Activated T-cell treated with anti-CD3 and anti-CD28 coated beads, Interleukin-2, amount 50 U/mL, for 72 hours (primary cell): ENCODE measurements at regions not wholly inside any gene's neighbourhood (a gene's known extent, or its start where the extent isn't known, plus 50 kb on each side); places are given as distances from the start of the nearest gene placed in this dataset.

Experiments
- ATAC-seq, 2 donors: fragments of 150-1000 bp; cut with Tn5 transposase; replicated peaks in 1 of 2; 2 replicates each; pipeline ENCODE4 v1.10.0; 2021; ENCODE audit warnings: moderate library complexity in 2 of 2, mild to moderate bottlenecking in 1 of 2
- DNase-seq, 2 donors: peaks; one replicate each; pipeline ENCODE4 v3.0.0; 2021 to 2022; ENCODE audit warnings: mixed read lengths in 1 of 2
- H3K27ac Mint-ChIP-seq: one replicate; pipeline ENCODE4 v1.8.0; 2022; ENCODE audit warnings: mild to moderate bottlenecking, moderate library complexity, mixed read lengths
- H3K27me3 Mint-ChIP-seq: one replicate; pipeline ENCODE4 v1.8.0; 2022; ENCODE audit warnings: low read depth, mixed read lengths
- H3K36me3 Mint-ChIP-seq, 2 donors: one replicate each; pipeline ENCODE4 v1.8.0; 2022; ENCODE audit warnings: mixed read lengths in 2 of 2, mild to moderate bottlenecking in 1 of 2; ENCODE audit not compliant: insufficient read depth in 2 of 2
- H3K4me1 Mint-ChIP-seq: one replicate; pipeline ENCODE4 v1.8.0; 2022; ENCODE audit warnings: low read depth, mixed read lengths
- H3K4me3 Mint-ChIP-seq, 2 donors: one replicate each; pipeline ENCODE4 v1.8.0; 2022; ENCODE audit warnings: mild to moderate bottlenecking in 2 of 2, mixed read lengths in 2 of 2, moderate library complexity in 2 of 2
- H3K9me3 Mint-ChIP-seq, 2 donors: one replicate each; pipeline ENCODE4 v1.8.0; 2022; ENCODE audit warnings: mixed read lengths in 2 of 2

DNA sequence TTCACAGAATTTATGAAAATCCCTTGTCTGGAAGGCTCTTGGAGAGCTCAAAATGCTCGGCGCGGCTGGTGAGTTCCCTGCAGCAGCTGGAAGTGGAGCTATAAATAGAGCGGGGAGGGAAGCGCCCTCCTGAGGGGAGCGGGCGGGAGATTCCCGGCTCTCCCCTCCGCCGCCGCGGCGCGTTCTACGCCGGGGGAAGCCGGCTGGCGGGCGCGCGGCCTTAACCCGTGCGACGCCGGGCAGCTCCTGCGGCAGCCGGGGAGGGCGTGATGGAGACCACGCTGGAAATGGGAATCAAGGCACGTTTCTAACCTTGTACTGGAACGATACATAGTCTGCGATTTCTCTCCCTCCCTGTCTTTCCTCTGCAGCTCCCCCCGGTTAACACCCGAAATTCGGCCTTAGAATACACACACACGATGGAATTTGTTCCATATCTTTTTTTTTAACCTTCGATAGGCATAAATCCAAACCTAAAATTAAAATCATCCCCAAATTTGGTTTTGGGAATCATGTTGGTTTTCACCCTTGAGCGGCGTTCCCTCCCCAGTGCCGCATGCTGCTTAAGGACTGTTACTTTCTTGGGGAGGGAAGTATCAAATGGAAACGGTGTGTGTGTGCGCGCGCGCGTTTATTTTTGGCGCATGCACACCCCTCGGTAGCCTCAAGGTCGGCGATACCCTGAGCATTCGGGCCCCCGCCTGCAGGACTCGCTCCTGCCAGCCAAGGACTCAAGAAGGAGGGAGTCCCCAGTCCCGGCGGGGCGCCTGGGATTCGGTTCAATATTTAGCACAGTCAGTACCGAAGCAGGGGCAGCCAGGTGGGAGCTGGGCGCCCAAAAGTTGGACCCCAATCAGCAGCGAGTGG, 306.3 kb upstream of the KCNN2 start:
- H3K27ac Mint-ChIP-seq: no peak overlapping the region
- no peaks in the 10 kb centered on the region for H3K9me3 Mint-ChIP-seq
- peaks cover 35% of the 10 kb centered on the region for H3K27me3 Mint-ChIP-seq

DNA sequence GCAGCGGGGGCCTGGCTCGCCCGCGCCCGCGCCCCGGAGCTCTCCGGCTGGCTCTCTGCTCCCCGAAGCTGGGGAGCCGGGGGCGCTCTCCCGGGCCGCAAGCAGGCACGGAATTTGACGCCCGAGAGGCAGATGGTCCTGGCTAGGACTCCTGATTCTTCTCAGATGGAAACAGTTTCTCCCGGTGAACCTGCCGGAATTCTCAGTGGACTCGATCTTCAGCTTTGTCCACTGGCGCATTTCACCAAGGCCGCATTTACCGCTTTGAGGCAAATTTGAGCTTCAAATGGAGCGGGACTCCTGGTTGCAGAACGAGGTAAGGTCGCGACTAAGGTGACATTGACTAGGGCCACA, 305.7 kb upstream of the KCNN2 start:
- Mint-ChIP-seq H3K4me1 (no peaks in the 10 kb centered on the region), H3K27me3 (peaks cover 35% of the 10 kb centered on the region), H3K9me3 (no peaks in the 10 kb centered on the region), H3K27ac (no peak overlapping the region), H3K4me3 (no peak overlapping the region), H3K36me3 (peaks cover 0 to 4% of the 10 kb centered on the region in 2 donors)
- DNase-seq: no peak
- ATAC-seq: no peak

More for the DNA sequence above, 306.3 kb upstream of the KCNN2 start:
- no peaks in the 10 kb centered on the region for H3K4me1 Mint-ChIP-seq
- no peak overlapping the region for H3K4me3 Mint-ChIP-seq
- H3K36me3 Mint-ChIP-seq: peaks cover 0 to 4% of the 10 kb centered on the region in 2 donors
- DNase-seq (no peak), ATAC-seq (no peak)

DNA sequence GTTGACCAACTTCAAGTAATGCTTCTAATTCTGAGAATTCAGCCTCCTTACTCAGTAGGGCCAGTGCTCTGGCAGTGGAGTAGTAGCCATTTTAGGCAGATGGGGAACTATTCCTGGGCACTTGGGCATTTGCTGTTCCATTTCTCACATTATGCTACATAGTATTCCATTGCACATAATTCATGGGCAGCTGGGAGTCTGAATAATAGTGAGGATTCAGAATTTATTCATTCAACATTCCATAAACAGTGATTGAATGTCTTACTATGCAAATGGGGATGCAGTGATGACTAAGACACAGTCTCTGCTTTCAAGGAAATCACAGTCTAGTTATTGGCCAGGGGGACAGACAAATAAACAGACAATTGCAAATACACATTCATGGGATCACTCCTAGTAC, 301.0 kb upstream of the KCNN2 start:
- Mint-ChIP-seq H3K27ac (no peak overlapping the region), H3K4me3 (no peak overlapping the region), H3K4me1 (no peaks in the 10 kb centered on the region), H3K27me3 (peaks cover 15% of the 10 kb centered on the region), H3K9me3 (no peaks in the 10 kb centered on the region), H3K36me3 (peaks cover 0 to 3% of the 10 kb centered on the region in 2 donors)
- ATAC-seq (no peak), DNase-seq (no peak)

DNA sequence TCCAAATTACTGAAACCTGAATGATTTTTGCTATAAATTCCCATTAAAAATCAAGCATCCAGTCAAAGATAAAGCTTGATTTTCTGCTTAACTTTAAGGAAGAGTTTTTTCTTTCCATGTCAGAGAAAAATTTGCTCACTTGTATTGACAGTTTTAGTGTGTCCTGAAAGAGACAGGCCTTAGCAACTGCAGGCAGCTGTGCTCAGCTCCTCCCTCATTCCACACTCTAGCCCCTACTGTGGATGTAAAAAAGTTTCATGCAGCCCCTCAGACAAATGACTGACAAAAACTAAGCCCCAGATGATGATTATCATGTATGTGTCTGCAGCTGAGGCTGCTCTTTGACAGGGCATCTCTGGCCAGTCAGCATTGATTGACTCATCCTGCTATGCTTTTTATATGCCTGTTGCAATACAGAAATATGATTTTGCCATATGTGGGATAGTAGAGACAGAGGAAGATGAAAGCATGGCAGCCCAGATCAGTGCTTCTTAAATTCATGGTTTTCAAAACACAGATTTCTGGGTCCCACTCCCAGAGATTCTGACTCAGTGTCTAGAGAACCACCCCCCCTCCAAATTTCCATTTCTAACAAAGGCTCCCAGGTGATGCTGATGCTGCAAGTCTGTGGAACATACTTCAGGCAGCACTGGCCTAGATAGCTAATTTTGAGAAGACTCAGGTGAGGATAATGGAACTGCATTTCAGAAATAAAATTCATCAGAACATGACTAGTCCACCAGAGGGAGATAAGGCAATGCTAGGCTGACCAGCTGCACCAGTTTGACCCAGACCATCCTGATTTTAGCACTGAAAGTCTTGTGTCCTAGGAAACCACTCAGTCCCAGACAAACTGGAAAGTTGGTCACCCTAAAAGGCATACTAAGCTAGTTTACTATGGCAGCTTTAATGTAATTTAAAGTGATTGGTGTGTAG, 298.7 kb upstream of the KCNN2 start:
- DNase-seq: no peak
- H3K27me3 Mint-ChIP-seq: no peaks in the 10 kb centered on the region
- no peaks in the 10 kb centered on the region for H3K9me3 Mint-ChIP-seq
- no peak for ATAC-seq
- H3K4me1 Mint-ChIP-seq: no peaks in the 10 kb centered on the region
- no peak overlapping the region for H3K27ac Mint-ChIP-seq
- no peak overlapping the region for H3K4me3 Mint-ChIP-seq
- H3K36me3 Mint-ChIP-seq: no peaks in the 10 kb centered on the region

DNA sequence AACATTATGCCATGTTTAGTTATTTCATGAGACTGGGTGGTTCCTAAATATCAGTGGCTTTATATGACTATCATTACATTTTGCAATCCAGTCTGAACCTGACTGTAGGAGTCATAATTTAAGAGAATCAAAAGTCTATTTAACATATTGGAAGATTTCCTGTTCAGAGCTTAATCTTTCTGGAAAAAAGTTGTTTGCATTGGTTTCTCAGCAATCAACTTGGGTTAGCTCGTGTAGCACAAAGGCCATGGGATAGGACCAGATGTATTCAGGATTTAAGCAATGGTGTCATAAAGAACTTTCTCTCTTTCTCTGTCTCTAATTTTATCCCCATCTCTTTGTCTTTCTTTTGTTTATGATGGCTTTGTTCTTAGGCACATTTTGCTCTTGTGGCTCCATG, 296.0 kb upstream of the KCNN2 start:
- H3K4me3 Mint-ChIP-seq: no peak overlapping the region

DNA sequence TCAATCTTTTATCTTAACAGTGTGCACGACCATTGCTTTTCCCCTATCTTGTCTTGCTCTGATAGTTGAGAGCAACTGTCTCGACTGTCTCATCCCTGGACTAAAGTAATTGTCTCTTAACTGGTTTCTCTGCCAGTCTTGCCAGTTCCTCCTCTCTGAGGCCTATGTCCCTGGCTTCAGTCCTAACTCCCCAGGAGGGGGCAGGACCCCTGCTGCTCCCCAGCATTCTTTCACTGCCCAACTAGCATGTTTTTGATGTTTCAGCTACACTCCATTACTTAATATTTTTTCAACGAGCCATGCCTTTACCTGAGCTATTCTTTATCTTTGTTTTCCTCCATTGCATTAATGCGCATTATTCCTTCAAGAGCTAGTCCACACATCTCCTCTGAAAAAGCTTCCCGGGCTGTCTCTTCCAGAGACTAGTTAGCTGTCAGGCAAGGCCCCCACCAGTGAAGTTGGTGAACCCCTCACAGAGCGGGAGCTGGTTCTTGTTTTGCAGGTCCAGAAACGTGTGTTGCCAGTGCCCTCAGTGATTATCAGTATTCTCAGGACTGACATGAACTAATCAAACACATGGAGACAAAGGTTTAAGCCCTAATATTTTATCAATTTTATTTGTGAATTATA, 291.7 kb upstream of the KCNN2 start:
- DNase-seq (no peak), ATAC-seq (no peak)
- Mint-ChIP-seq H3K4me3 (no peak overlapping the region), H3K27me3 (no peaks in the 10 kb centered on the region), H3K4me1 (no peaks in the 10 kb centered on the region), H3K9me3 (no peaks in the 10 kb centered on the region), H3K36me3 (no peaks in the 10 kb centered on the region), H3K27ac (no peak overlapping the region)

More for the DNA sequence above, 296.0 kb upstream of the KCNN2 start:
- no peak for ATAC-seq
- Mint-ChIP-seq H3K27ac (no peak overlapping the region), H3K27me3 (no peaks in the 10 kb centered on the region), H3K9me3 (no peaks in the 10 kb centered on the region), H3K4me1 (no peaks in the 10 kb centered on the region), H3K36me3 (no peaks in the 10 kb centered on the region)
- DNase-seq: no peak

DNA sequence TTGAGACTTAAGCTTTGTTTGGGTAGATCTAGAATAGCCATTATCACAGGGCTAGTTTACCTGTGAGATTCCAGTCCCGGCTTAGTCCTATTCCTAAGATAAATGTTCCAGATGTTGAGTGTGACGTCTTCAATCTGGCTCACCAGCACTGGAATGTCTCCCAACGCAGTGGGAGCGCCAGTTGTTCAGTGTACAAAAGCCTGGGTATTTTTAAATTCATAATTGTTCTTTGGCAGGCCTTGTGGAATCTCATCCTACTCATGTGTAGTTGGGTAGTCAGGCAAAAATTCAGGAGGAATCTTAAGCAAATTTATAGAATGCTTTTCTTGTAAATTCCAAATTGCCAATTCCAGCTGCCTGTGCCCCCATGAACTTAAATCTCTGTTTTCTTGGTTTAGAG, 272.6 kb upstream of the KCNN2 start:
- Mint-ChIP-seq H3K27ac (no peak overlapping the region), H3K4me1 (no peaks in the 10 kb centered on the region), H3K36me3 (peaks cover 2 to 3% of the 10 kb centered on the region in 2 donors), H3K27me3 (no peaks in the 10 kb centered on the region), H3K4me3 (no peak overlapping the region), H3K9me3 (peaks cover 9% of the 10 kb centered on the region in 2 donors)
- DNase-seq (no peak), ATAC-seq (no peak)

DNA sequence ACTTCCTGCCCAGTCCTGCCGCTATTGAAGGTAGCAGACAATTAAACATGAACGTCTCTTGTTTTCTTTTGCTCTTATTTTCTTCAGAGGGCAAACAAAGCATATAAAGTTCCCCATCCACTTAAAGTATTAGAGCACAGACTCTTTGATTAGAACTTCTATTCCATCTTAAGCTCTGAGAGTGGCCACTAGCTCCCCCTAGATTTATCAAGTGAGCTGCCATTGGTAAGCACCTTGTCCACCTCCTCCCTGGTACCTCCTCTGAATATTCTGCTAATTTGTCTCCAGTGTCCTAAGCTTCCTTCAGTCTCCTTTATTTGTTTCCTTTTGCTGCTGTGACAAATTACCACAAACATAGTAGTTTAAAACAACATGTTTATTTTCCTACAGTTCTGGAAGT, 264.3 kb upstream of the KCNN2 start:
- H3K4me3 Mint-ChIP-seq: no peak overlapping the region
- peaks cover 2 to 3% of the 10 kb centered on the region in 2 donors for H3K36me3 Mint-ChIP-seq
- ATAC-seq (no peak), DNase-seq (no peak)
- H3K4me1 Mint-ChIP-seq: no peaks in the 10 kb centered on the region
- no peak overlapping the region for H3K27ac Mint-ChIP-seq
- H3K27me3 Mint-ChIP-seq: no peaks in the 10 kb centered on the region
- peaks cover 9 to 13% of the 10 kb centered on the region in 2 donors for H3K9me3 Mint-ChIP-seq

DNA sequence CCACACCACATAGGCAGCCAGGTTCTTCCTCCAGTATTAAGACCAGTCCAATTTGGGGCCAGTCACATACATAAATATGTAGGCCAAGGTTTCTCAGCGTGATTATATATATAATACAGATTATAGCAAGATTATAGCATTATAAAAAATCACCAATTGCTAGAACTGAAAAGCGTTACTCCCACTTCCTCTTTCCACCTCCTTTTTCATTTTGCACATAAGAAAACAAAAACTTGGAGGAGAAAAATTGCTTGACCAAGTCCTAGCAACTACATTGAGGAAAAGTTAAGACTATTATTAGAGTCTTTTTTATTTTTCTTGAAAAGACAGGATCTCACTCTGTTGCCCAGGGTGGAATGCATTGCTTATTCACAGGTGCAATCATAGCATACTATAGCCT, 262.7 kb upstream of the KCNN2 start:
- Mint-ChIP-seq H3K9me3 (peaks cover 2 to 5% of the 10 kb centered on the region in 2 donors), H3K27me3 (no peaks in the 10 kb centered on the region), H3K36me3 (no peaks in the 10 kb centered on the region), H3K27ac (no peak overlapping the region), H3K4me1 (no peaks in the 10 kb centered on the region), H3K4me3 (no peak overlapping the region)
- DNase-seq: no peak
- ATAC-seq: no peak

DNA sequence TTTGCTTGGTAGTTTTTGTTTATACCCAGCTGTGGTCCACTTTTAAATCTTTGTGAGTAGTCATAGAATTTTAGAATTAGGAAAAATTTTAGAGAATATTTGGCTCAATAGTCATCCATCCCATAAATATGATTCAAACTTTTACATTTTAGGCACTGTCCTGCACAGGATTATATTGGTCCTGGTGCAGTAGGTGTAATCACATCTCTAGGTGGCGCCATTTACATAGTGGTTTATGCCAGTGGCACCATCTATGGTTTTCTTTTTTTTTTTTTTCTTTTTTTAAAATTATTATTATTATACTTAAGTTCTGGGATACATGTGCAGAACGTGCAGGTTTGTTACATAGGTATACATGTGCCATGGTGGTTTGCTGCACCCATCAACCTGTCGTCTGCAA, 260.7 kb upstream of the KCNN2 start:
- Mint-ChIP-seq H3K27me3 (no peaks in the 10 kb centered on the region), H3K36me3 (no peaks in the 10 kb centered on the region), H3K4me3 (no peak overlapping the region), H3K4me1 (no peaks in the 10 kb centered on the region), H3K9me3 (peaks cover 3 to 5% of the 10 kb centered on the region in 2 donors), H3K27ac (no peak overlapping the region)
- DNase-seq: peak; percentile 1 to 2
- no peak for ATAC-seq

DNA sequence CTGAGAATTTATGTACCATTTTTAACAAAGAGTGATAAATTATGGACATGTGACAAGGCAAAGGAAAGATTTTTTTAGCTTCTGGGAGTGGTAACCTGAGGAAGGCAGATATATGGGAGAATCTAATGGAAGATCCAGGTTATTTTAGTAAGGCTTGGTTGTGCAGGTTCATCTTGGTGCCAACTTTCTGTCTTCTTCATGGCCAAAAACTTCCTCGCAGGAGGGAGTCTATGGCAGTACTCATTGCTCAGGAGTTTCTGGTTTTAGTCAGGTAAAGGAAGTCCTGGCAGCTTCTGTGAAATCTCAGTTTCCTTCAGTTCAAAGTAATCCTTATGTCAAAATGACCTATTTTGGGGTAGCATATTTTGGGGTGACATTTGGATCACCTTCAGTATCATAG, 248.3 kb upstream of the KCNN2 start:
- no peak overlapping the region for H3K27ac Mint-ChIP-seq
- H3K27me3 Mint-ChIP-seq: no peaks in the 10 kb centered on the region
- no peaks in the 10 kb centered on the region for H3K4me1 Mint-ChIP-seq
- H3K36me3 Mint-ChIP-seq: no peaks in the 10 kb centered on the region
- no peak overlapping the region for H3K4me3 Mint-ChIP-seq
- ATAC-seq (no peak), DNase-seq (no peak)
- peaks cover 3 to 4% of the 10 kb centered on the region in 2 donors for H3K9me3 Mint-ChIP-seq

DNA sequence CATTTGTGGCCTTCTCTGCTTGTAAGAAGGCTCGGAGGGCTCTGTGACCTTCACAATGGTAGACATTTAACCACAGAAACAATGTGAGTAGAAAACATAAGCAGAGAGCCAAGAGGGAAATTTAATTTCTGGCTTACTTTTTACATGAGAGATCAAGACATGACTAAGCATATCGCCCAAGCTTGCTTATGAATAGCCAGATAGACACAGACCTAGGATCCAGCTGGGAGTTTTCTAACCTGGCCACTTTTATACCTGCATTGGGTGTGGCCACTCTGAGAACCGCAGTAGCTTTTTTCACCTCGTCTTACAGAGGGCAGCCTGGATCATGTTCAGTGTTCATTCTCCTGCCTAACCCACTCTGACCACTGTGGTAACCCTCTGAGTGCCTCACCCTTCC, 244.9 kb upstream of the KCNN2 start:
- H3K27me3 Mint-ChIP-seq: no peaks in the 10 kb centered on the region
- no peaks in the 10 kb centered on the region for H3K4me1 Mint-ChIP-seq
- peaks cover 2 to 7% of the 10 kb centered on the region in 2 donors for H3K9me3 Mint-ChIP-seq
- no peak overlapping the region for H3K27ac Mint-ChIP-seq
- no peak overlapping the region for H3K4me3 Mint-ChIP-seq
- no peak for ATAC-seq
- DNase-seq: no peak
- no peaks in the 10 kb centered on the region for H3K36me3 Mint-ChIP-seq

DNA sequence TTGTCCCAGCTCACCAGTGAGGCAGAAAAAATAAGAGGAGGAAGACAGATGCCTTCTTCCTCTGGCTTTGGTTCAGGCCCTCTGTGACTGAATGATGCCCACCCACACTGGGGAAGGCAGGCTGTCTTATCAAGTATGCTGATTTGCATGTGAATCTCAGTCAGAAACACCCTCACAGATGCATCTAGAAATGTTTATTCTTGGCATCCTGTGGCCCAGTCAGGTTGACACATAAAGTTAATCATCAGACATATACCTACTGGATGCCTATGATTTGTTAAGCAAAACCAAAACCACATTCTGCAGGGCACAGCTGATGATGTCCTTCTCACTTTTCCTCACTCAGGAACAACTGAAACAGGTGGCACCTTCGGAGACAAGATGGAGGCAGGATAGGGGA, 243.4 kb upstream of the KCNN2 start:
- no peaks in the 10 kb centered on the region for H3K27me3 Mint-ChIP-seq
- ATAC-seq: no peak
- H3K36me3 Mint-ChIP-seq: no peaks in the 10 kb centered on the region
- no peak for DNase-seq
- H3K27ac Mint-ChIP-seq: no peak overlapping the region
- H3K9me3 Mint-ChIP-seq: peaks cover 2 to 5% of the 10 kb centered on the region in 2 donors
- H3K4me1 Mint-ChIP-seq: no peaks in the 10 kb centered on the region
- H3K4me3 Mint-ChIP-seq: no peak overlapping the region
